Head of caudate nucleus (tissue), 42 donors: ENCODE measurements at regions not wholly inside any gene's neighbourhood (a gene's known extent, or its start where the extent isn't known, plus 50 kb on each side); places are given as distances from the start of the nearest gene placed in this dataset.
A peak's percentile ranks its signal among the peaks of the same experiment; 100 is the strongest.

Experiments used
- DNase-seq, 42 donors: peaks; one replicate each; pipeline versions ENCODE4 v3.0.0 to v3.0.0-alpha.2; 2020 to 2021; ENCODE audit warnings: mixed read lengths in 7 of 42
- intact Hi-C: fragments of 100-400 bp; cut with DNase I; formaldehyde crosslinking; loops from one replicate; pipeline ENCODE4 v1.15.0; 2022

DNA sequence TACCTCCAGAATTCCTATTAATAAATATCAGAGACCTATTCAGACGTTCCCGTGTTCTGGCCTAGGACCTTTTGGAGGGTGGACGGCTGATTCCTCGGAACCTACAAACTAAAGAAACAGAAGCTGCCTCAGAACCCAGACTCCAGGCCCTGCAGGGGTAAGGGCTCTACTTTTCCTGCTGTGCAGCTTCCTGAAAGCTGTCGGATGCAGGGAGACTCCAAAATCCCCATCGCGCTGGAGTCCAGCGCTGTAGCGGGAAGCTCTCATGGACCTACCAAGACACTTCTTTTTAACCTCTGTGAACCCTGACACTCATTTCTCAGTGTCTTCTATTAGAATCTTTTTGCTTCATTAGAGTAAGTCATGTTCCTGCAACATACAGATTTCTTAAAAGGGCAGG, 244.5 kb upstream of the PITRM1 start:
- intact Hi-C loops, result no loop called here
- no peak for DNase-seq

- DNase-seq, result no peak
- intact Hi-C loops, result no loop called here
Observed at GRCh38 chr10:3415878-3416605, 243.5 kb upstream of the PITRM1 start.

GRCh38 chr10:3415038-3415736, 242.6 kb upstream of the PITRM1 start:
- no peak for DNase-seq
- intact Hi-C loops, result no loop called here

- no peak for DNase-seq
- intact Hi-C loops, result no loop called here
Observed at GRCh38 chr10:3414667-3415023, 242.1 kb upstream of the PITRM1 start.

- no peak for DNase-seq
- intact Hi-C loops, result no loop called here
Observed at GRCh38 chr10:3413937-3414666, 241.5 kb upstream of the PITRM1 start.

- no peak for DNase-seq
- intact Hi-C loops, result no loop called here
Observed at GRCh38 chr10:3412646-3413045, 240.1 kb upstream of the PITRM1 start.

DNA sequence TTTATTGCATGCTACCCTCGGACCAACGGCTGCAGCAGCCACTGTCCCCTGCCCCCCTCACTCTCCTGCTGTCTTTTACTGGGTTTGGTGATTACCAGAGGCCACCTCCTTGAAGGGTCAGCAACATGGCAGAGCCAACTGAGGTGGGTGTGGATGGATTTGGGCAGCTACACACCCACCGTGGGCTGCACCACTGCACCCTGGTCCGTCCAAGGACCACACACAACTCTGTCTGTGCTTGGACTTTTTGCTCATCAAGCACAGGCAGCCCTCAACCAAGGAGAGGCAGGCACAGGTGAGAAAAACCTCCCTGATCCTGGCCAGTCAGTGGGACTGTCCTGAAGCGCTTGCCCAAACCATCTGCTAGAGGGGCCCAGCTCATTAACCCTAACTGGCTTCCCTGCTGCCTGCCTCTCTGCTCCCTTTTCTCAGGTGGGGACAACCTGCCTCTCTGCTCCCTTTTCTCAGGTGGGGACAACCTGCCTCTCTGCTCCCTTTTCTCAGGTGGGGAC, 239.5 kb upstream of the PITRM1 start:
- intact Hi-C loops, result no loop called here

DNA sequence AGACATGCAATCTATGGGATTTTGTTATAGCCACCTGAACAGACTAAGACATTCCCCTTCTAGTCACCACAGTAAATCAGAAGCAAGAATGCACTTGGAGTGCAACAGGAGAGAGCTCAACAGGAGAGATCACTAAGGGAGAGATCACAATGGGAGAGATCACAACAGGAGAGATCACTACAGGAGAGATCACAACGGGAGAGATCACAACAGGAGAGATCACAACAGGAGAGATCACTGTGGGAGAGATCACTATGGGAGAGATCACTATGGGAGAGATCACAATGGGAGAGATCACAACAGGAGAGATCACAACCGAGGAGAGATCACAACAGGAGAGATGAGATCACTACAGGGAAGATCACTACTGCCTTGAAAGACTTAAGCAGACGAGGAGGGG, 238.5 kb upstream of the PITRM1 start:
- no peak for DNase-seq
- intact Hi-C loops, result no loop called here

More for the DNA sequence above, 239.5 kb upstream of the PITRM1 start:
- peak in 1 of 42 donors; percentile 16 for DNase-seq

DNA sequence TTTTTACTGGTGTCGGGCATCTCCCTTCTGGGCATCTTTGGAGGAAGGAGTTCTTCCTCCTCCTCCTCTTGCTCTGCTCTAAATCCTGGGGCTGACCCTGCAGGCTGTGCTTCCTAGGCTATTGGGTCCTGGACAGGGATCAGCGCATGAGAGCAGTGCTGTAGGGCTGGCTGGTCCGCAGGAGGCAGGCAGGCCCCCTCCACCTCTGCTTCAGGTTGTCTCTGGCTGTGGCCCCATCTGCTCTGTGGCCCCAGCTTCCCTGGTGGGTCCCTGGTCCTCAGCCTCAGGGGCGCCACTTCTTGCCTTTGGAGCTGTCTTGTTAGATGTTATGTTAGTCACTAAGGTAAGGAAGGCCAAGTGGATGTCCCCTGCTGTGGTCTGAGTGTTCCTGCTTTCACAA, 237.3 kb upstream of the PITRM1 start:
- intact Hi-C loops, result no loop called here
- DNase-seq, result no peak

DNA sequence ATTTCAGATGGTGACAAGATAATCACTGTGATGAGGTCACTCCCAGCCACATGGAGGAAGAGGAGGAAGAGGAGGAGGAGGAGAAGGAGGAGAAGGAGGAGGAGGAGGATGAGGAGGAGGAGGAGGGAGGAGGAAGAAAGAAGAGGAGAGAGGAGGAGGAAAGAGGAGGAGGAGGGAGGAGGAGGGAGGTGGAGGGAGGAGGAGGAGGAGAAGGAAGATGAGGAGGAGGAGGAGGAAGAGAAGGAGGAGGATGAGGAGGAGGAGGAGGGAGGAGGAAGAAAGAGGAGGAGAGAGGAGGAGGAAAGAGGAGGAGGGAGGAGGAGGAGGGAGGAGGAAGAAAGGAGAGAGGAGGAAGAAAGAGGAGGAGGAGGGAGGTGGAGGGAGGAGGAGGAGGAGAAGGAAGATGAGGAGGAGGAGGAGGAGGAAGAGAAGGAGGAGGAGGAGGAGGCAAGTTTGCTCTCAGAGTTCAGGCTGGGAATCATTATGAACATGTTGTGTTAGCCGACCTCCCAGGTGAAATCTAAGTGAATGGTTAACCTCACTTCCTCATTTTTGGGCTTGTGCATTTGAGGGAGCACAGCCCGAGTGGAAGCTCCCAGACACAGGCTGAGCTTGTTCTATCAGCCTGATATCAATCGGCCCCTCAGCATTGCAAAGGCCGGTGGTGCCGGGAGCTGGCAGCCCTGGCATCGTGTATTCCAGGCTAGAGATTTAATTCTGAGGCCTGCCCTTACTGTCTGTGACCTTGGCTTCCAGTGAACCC, 236.2 kb upstream of the PITRM1 start:
- intact Hi-C loops, result no loop called here
- no peak for DNase-seq

GRCh38 chr10:3407208-3407607, 234.6 kb upstream of the PITRM1 start:
- intact Hi-C loops, result no loop called here
- no peak for DNase-seq

DNA sequence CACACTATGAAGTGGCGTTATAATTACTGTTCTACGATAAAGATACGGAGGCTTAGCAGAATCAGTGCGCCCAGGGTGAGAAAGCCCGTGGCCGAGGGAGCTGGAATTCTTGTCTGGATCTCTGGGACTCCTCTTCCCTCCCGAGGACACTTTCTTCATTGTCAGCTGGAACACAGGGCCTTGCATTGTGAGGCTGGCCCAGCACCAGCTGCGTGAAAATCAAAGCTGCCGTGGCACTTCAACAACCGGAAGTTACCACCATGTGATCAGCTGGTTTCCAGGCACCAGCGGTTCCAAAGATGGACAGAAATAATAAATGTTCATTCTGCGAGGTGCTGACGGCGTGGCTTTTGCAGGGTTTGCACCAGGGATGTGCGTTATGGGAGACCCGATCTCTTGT, 234.0 kb upstream of the PITRM1 start:
- intact Hi-C loops, result no loop called here
- DNase-seq, result peak; percentile 26 to 86 (median 67)

DNA sequence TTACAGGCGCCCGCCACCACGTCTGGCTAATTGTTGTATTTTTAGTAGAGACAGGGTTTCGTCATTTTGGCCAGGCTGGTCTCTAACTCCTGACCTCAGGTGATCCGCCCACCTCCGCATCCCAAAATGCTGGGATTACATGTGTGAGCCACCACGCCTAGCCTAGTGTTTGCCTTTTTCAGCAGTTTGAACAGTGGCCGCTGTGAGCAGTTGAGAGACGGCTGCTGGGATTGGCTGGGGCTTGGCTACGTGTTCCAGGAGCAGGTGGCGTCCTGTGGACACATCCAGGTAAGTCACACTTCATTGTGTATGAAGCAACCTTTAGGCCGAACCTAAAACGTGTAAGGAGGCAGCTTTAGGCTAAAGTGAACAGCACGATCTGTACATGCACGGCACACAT, 231.8 kb upstream of the PITRM1 start:
- no peak for DNase-seq
- intact Hi-C loops, result no loop called here

GRCh38 chr10:3402187-3402751, 229.7 kb upstream of the PITRM1 start:
- intact Hi-C loops, result no loop called here
- peak in 1 of 42 donors; percentile 20 for DNase-seq

- peak in 1 of 42 donors; percentile 33 for DNase-seq
- intact Hi-C loops, result no loop called here
Observed at GRCh38 chr10:3401491-3401938, 228.9 kb upstream of the PITRM1 start.

DNA sequence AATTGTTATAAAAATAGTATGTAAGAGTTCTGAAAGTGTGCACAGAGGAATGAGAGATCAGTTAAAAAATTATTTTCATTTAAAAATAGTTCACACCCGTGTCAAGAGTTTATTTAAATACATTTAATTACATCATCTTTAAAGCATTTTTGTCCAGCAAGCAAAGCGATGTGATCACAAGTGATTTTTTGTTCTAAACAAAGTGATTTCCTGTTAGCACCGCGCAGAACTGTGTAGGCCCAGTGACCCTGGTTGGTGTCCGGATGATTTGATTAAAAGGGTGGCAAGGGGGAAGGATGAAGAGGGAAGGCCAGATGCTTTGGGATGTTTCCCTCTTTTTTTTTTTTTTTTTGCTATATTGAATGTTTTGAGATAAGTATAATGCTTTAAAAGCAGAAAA, 227.8 kb upstream of the PITRM1 start:
- intact Hi-C loops, result no loop called here
- DNase-seq, result peak in 1 of 42 donors; percentile 40

- peak in 1 of 42 donors; percentile 34 for DNase-seq
- intact Hi-C loops, result no loop called here
Observed at GRCh38 chr10:3399756-3400155, 227.2 kb upstream of the PITRM1 start.

DNA sequence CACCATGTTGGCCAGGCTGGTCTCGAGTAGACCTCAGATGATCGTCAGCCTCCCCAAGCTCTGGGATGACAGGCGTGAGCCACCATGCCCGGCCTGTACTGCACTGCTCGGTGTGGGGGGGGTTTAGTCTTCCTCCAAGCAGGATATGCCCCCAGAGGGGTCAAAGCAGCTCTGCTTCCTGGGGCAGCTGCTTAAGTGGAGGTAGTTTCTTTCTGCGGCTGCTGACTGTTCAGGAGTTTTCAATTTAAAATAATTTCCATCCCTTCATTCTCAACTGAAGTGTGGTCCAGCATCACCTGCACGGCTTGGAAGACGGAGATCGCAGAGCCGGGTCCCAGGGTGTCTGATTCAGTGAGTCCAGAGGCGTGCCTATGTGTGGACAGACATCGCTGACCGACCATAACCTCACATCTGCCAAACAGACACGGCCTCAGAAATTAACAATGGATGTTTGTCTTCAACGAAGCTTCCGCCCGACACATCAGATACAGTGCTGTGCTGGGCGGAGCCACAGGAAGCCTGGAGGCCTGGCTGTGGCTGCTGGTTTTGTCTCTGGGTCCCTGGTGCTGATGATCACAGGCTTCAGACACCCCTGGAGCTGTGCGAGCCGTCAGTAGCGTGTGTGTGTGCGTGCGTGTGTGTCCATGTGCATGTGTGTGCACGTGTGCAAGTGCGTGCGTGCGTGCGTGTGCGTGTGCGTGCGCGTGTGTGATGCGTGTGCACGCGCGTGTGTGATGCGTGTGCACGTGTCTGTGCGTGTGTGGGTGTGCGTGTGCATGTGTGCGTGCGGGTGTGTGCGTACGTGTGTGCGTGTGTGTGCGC, 226.5 kb upstream of the PITRM1 start:
- DNase-seq, result peak in 41 of 42 donors; percentile 18 to 86 (median 69)

More for the DNA sequence above, 226.5 kb upstream of the PITRM1 start:
- intact Hi-C loops, result no loop called here
